ENCODE measurements at regions not wholly inside any gene's neighbourhood (a gene's known extent, or its start where the extent isn't known, plus 50 kb on each side); places are given as distances from the start of the nearest gene placed in this dataset.
"Not testable (repeated sequence)": the region's sequence is repeated elsewhere in the genome, so short reads cannot be mapped to it uniquely, and the experiment has no call there.

DNA sequence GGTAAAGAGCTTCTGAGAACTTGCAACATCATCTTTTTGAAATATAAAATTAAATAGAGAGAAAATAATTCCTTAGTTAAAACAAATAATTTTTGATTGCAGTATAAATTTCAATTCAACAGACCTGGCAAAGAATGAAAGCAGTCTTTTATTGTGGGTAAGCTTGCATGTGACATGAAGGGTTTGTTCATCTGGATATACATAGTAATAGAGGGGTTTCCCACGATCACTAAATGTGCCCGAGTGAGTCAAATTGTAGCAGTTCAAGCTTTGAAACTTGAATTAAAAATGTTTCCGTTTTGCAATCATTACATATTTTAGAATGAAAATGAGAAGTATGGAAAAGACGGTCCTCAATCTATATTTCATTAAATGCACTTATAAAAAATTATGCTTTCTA, 658.4 kb upstream of the MBL2 start:
- no peak for DNase-seq (ENCODE audit: low read depth)

DNA sequence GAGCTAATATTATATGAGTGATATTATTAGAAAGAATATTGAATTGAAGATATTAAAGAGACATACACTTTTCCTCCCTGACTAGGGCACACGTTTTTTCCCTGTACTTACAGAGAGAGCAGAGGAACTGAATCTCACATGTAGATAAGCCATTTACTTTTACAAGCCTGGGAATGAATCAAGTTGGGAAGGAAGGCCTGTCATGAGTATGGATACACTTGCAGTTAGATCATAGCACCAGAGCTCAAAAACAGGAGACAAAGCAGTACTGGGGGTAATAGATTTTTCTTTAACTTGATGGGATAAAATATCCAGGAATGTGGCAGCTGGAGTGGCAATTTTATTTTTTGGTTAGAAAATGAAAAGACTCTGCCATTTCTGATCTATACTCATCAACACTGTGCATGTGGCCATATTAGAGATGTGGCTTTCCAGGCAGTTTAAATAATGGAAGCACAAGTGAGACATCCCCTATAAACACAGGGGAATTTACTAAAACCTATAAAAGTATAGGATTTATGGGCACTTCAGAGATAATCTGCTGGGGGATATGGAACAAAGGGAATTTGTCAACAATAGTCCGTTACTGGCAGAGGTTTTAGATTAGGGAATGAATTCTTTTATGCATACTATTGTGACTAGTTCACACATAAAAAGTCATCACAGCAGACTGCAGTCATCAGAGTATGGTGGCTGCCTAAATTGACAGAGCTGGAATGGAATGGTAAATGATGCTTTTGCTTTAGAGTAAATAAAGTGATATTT, 657.7 kb upstream of the MBL2 start:
- no peak for DNase-seq (ENCODE audit: low read depth)

DNA sequence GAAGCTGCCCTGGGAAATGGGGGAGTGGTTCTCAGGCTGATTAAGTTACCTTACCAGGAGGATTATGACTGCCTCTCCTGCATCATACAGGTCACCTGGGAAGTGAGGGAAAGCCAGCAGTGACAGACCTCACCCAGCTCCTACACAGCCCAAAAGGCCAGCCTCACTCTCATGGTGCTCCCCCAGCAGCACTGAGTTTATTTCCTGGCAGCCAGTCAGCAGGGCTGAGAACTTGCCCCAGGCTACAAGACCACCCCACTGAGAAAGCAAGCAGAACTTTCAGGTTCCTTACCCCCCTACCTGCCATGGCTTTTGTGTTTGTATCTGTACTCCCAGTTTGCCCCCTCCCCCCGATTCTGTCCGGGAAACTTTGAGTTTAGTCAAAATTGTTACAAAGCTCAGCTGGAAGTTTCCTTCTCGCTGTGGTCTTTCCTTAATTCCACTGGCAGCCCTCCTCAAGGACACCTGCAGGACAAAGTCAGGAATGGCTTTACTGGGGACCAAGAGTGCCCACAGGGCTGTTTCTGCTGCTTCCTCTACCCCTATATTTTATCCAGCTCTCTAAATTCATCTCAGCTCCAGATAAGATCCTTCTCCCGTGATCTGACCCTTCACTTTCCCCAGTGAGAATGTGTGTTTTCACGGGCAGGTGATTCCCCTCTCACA, 649.8 kb upstream of the MBL2 start:
- DNase-seq (ENCODE audit: low read depth) = no peak

DNA sequence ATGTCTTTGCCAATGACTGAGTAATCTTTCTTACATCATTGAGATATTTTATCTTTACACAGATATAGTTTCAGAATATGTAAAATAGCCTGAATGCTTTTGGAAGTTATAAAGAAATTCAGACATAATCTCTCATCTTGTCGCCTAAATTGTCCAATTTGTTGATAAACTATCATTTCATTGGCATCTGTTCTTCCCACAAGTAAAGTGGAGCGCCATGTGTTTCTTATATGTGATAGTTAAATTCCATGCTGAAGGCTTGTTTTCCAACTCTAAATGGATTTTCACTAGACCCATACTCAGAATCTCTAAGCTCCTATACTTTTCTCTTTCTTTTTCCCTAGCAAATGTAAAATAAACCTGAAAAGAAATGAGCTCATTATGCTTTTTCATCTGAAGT, 640.1 kb upstream of the MBL2 start:
- DNase-seq (ENCODE audit: low read depth) = no peak

DNA sequence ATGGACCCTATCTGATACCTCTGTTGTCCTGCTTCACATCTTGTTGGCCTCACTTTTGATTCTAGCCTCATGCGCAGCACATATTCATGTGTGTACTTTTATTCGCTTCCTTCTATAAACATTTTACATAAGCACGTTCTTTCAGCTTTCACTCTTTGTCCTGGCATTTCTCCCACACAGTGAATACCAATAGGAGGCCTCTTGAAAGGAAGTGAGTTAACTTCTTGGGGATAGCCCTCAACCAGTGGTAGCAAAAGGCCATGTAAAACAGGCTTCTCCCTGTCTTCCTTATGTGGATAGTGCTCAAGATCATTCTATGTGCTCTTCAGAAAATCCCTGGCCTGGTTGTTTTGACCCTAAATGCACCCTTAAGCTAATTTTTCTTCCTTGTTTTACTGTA, 633.9 kb upstream of the MBL2 start:
- DNase-seq (ENCODE audit: low read depth) = no peak

DNA sequence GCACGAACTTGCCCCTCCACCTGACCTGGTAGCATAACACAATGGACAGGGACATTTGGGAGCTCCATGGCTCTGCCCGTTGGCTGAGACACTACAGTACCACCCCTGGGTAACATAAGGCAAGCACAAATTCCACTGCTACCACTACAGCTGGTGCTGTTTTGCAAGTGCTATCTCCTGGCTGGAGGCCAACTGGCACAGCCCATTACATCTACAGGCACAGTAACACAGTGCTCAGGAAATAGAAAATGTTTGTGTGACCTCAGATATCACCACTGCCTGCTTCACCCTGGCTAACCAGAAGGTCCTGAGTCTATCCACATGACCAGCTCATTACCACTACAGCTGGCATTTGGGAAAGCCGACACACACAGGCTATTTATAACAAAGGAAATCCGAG, 631.1 kb upstream of the MBL2 start:
- DNase-seq (ENCODE audit: low read depth) = peak; percentile 1

DNA sequence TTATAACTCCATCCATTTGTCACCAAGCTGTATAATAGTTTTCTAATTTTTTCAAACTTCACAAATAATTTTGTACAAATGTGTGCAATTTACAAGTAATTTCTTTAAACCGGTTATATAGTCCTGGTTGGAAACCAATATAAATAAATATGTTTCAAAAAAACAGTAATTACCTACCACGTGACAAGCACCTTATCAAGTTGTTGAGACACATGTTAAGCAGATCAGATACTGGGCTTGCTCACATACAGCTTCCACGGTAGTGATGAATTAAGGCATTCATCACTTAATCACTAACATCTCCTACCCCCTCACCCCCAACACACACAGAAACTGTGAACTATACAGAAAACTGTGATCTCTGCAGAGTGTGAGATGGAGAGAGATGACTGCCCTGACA, 630.0 kb upstream of the MBL2 start:
- no peak for DNase-seq (ENCODE audit: low read depth)

DNA sequence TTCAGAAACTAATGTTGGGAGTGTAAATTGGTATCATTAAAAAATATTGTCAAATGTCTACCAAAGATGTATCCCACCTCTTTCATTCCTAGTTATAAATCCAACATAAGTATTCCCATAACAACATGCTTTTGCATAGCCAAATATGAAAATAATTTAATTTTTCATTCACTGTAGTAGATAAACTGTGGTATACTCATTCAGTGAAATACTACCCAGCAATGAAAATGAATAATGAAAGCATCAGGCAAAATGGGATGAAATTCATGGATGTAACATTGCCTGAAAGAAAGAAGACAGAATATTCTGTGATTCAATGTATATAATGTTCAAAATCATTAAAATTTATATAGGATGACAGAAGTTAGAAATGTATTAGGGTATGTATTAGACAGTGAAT, 629.0 kb upstream of the MBL2 start:
- no peak for DNase-seq (ENCODE audit: low read depth)

DNA sequence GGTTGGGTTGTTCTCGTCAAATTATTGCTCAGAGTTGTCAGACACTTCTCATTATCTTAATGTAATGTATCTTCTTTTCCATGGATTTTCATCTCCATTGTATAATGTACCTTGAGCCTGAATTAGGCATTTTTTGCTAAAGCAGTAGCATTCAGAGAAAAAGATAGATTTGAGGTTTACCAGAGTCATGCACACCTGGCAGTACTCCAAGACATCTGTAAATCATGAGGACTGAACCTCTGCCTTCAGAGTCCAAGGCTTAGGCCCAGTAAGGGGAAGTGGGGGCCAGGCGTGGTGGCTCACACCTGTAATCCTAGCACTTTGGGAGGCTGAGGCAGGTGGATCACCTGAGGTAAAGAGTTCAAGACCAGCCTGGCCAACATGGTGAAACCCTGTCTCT, 624.3 kb upstream of the MBL2 start:
- DNase-seq (ENCODE audit: low read depth) = no peak

DNA sequence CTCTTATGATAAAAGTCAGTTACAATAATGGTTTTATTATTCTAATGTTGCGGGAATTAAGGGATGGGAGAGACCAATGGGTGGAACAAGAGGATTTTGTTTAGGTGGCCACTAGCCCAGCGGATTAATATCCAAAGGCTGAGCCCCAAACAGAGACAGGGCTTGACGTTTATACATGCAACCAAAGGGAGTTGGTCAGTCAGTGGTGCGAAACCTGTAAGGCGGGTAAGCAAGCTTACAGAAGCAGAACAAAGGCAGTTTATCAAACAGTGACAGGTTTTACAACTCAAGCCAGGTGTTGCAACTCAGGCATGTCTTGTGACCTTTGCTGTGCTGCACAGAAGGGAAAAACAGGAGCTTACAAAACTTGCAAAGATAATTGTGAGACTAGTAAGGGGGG, 622.9 kb upstream of the MBL2 start:
- DNase-seq (ENCODE audit: low read depth) = no peak

DNA sequence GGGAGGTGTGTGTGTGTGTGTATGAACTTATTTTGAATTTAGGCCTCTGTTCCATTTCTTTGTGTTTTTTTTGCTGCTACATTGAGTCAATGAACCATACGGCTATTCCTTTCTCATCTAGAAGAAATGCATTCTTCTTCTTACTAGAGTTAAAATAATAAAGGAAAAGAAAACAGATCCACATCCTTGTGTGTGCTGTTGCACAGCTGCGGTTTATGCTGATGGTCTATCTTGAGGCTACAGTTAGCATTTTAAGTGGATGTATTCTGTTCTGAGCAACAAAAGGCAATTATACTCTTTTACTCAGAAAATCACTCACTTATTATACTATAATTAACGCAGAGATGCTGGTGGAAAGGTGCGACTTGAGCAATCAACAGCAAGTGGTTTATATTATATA, 615.0 kb upstream of the MBL2 start:
- DNase-seq (ENCODE audit: low read depth) = no peak

DNA sequence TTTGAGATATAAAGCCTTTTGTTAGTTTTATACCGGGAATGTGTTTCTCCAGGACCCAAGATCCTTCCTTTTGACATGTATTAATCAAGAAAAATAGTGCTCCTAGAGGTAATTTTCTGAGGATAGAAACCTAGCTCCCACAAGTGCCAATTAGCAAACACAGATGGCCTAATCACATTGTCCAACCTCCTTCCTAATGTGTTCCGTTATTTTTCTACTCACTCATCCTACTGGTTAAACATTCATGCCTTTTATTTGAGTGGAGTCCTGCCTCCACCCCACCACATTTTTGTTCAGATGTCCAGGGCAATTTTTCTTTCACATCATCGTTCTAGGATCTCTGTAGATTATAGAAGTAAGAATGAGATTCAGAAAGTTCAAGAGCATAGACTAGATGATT, 610.0 kb upstream of the MBL2 start:
- DNase-seq (ENCODE audit: low read depth) = no peak

DNA sequence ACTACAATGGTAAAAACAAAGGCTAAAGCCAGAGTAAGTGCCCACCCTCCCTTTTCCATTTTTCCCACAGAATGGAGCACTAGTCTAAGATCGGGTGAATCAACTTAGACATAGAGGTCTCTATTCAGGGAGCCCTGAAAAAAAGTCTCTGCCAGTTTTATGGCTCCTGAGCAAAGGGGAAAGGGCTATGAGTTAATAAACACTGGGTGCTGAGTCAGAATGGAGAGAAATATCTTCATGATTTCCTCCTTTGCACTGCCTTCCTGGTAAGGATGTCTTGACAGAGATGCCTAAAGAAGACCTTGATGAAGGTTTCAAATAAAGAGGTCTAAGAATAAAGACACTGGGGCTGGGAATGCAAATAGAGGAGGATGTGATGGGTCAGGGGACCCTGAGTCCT, 607.4 kb upstream of the MBL2 start:
- no peak for DNase-seq (ENCODE audit: low read depth)

DNA sequence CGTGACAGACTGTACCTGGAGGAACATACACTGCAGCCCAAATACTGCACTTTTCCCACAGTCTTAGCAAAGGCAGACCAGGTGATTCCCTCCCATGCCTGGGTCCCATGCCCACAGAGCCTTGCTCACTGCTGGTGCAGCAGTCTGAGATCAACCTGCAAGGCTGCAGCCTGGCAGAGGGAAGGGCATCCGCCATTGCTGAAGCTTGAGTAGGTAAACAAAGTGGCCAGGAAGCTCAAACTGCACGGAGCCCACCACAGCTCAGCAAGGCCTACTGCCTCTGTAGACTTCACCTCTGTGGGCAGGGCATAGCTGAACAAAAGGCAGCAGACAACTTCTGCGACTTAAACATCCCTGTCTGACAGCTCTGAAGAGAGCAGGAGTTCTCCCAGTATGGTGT, 597.8 kb upstream of the MBL2 start:
- DNase-seq (ENCODE audit: low read depth) = no peak

DNA sequence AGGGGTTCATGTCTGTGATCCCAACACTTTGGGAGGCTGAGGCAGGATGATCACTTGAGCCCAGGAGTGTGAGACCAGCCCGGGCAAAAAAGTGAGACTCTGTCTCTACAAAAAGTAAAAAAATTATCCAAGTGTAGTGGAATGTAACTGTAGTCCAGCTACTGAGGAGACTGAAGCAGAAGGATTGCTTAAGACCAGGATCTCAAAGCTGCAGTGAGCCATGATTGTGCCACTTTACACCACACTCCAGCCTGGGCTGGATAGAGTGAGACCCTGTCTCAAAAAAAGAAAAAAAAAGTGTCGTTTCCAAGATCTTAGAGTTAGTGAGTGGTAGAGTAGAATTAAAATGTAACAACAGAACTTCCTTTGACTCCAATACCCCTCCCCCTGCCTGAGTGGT, 589.4 kb upstream of the MBL2 start:
- no peak for DNase-seq (ENCODE audit: low read depth)

DNA sequence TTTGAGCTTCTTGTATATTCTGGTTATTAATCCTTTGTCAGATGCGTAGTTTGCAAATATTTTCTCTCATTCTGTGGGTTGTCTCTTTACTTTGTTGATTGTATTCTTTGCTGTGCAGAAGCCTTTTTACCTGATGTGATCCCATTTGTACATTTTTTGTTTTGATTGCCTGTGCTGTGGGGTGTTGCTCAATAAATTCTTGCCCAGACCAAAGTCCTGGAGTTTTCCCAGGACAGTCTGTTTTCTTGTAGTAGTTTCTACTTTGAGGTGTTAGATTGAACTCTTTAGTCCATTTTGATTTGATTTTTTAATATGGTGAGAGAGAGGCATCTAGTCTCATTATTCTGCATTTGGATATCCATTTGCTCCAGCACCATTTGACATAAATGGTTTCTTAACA, 588.7 kb upstream of the MBL2 start:
- DNase-seq (ENCODE audit: low read depth) = no peak

DNA sequence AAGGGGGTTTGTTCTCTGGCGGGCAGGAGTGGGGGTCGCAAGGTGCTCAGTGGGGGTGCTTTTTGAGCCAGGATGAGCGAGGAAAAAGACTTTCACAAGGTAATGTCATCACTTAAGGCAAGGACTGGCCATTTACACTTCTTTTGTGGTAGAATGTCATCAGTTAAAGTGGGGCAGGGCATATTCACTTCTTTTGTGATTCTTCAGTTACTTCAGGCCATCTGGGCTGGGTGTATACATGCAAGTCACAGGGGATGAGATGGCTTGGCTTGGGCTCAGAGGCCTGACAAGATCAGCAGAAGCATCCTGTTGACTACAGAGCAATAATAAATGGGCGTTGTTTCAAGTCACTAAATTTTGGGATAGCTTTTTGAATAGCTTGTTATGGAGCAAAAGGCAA, 586.4 kb upstream of the MBL2 start:
- not testable (repeated sequence) for DNase-seq (ENCODE audit: low read depth)

DNA sequence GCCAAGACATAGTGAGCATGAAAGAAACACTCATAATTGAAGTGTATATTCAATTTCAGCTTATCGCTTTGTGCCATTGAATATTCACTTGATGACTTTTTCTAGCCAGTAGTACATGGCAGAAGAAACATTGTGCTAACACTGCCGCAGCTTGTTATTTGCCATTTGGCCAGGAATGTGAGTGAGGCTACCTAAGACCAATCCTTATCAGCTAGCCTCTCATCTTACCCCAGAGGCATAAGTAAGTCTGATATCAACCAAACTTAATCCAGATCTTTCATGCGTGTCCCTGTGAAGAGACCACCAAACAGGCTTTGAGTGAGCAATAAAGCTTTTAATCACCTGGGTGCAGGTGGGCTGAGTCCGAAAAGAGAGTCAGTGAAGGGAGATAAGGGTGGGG, 586.0 kb upstream of the MBL2 start:
- DNase-seq (ENCODE audit: low read depth) = no peak

DNA sequence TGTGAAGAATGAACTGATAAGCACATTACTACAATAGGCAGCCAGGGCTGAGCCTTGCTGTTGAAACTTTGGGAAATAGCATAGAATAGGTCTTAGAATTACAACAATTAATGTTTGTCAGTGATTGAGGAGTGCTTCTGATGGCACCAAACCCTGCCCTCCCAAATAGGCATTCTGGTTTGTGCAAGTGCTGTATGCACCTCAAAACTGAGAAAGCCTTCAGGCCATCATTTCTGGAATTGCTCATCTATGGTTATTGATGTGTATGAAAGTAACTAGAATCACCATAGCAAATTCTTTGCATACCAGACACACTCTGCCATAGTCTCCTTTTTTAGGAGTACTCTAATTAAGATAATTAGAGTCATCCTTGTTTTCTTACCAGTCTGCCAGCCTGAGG, 585.0 kb upstream of the MBL2 start:
- no peak for DNase-seq (ENCODE audit: low read depth)

DNA sequence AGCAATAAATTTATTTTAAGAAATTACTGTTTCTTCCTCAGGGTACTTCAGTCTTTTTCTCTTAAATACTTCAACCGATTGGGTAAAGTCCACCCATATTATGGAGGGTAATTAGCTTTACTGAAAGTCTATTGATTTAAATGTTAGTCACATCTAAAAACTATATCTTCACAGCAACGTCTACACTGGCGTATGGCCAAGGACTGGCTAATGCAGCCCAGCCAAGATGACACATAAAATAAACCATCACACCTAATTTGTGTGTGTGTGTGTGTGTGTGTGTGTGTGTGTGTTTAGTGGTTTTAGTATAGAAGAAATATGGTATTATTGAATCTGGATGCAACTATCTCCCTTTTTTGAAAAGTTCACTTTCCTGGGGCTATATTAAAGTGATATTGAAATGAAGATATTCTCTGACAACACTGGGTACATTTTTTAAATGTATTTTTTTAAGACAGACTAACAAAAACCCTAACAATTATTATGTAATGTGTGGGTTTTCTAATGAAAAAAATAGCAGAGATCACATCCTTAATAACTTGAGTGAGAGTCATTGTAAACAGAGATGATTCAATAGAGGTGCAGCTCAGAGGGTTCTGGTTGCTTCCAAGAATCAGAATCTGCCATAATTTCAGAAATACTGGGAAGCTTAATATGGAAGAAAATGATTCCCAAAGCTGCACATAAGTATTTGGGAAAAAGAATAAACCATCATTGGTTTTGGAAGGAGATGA, 584.2 kb upstream of the MBL2 start:
- DNase-seq (ENCODE audit: low read depth) = no peak

DNA sequence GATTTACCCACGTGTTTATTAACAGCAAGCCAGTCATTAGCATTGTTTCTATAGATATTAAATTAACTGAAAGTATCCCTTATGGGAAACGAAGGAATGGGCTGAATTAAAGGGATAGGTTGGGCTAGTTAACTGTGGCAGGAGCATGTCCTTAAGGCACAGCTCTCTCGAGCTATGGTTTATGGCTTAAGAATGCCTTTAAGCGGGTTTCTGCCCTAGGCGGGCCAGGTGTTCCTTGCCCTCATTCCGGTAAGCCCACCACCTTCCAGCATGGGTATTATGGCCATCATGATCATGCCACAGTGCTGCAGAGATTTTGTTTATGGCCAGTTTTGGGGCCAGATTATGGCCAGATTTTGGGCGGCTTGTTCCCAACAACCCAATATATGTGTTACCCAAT, 569.9 kb upstream of the MBL2 start:
- DNase-seq (ENCODE audit: low read depth) = not testable (repeated sequence)

DNA sequence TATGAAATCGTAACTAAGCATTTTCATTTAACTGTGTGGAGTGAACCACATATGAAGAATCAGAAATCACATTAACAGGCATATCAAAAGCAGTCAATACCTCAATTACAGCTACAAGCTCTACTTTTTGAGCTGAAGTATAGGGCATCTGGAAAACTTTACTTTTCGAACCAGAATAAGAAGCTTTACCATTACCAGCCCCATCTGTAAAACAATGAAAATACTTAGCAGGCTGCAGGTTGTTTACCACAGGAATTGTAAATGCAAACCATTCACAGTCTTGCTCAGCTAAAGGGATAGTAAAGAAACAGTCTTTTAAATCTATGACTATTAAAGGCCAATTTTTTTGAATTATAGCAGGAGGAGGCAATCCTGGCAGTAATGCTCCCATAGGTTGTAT, 565.6 kb upstream of the MBL2 start:
- DNase-seq (ENCODE audit: low read depth) = not testable (repeated sequence)

DNA sequence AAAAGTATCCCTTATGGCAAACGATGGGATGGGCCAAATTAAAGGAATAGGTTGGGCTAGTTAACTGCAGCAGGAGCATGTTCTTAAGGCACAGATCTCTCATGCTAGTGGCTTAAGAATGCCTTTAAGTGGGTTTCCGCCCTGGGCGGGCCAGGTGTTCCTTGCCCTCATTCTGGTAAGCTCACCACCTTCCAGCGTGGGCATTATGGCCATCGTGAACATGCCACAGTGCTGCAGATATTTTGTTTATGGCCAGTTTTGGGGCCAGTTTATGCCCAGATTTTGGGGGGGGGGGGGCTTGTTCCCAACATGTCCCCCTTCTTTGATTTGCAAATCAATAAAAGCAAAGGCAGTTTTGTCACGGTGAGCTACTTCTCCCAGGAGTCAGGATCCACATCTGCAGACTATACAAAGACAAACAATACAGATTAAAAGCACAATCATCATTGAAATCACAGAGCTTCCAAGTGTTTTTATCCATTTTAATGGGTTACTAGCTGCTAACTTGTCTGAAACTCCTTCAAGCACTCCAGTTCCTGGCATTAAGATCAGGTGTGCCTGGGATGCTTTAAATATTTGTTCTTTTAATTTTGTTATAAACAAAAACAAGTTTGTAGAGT, 563.3 kb upstream of the MBL2 start:
- DNase-seq (ENCODE audit: low read depth) = not testable (repeated sequence)

Measured in amniotic epithelial cell (primary cell).